ENCODE measurements at regions not wholly inside any gene's neighbourhood (a gene's known extent, or its start where the extent isn't known, plus 50 kb on each side); places are given as distances from the start of the nearest gene placed in this dataset.

DNA sequence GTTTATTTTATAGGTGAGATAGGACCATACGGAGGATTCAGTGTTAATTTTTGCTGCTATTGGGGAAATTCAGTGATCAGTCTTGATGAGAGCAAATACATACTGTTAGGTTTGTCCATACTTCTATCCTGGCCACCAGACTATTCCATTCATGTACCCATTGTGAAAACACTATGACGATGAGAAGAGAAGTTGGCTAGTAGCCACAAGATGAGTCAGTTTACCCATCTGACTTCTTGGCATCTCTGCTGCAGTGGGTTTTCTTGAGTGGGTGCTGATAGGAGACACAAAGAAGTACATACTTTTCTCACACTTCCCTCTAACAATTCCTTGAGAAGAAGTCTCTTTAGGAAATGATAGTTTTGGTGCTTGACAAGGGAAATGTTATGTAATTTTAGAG lies 133.1 kb downstream of the TFPI2 start:
- DNase-seq (ENCODE audit: low read depth, low spot score): no peak
- CTCF ChIA-PET: no interaction called here
- TF ChIP-seq CTCF (IDR thresholded peaks at IDR 0.05; ENCODE audit: insufficient read depth, low read length, missing control alignments): no peak
- POLR2A ChIA-PET: no interaction called here
- no peak overlapping the region for H3K4me3 ChIP-seq (ENCODE audit: low read depth, low read length)

- DNase-seq (ENCODE audit: low read depth, low spot score): no peak
- ChIA-PET CTCF (no interaction called here), POLR2A (no interaction called here)
- no peak overlapping the region for H3K4me3 ChIP-seq (ENCODE audit: low read depth, low read length)
- no peak for TF ChIP-seq CTCF (IDR thresholded peaks at IDR 0.05; ENCODE audit: insufficient read depth, low read length, missing control alignments)
These were observed 133.7 kb downstream of the TFPI2 start for GRCh38 chr7:93756890-93757289.

DNA sequence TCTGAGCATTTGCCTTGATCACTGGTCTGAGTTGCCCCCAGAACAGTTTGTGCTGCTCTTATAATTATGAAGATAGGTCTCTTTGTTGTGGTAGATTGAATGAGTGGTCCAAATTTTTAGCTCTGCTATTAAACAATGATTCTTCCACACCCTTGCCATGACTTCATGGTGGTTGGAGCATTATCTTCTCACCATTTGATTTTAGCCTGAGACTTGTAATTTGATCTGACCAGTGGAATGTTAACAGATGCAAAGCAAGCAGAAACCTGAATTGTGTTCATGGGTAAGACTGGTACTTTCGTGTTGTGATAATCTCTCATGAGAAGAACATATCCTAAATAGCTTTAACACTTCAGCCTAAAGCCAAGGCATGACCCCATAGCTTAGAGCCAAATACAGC lies 139.1 kb downstream of the TFPI2 start:
- ChIA-PET POLR2A (no interaction called here), CTCF (no interaction called here)
- no peak overlapping the region for H3K4me3 ChIP-seq (ENCODE audit: low read depth, low read length)
- no peak for TF ChIP-seq CTCF (IDR thresholded peaks at IDR 0.05; ENCODE audit: insufficient read depth, low read length, missing control alignments)
- DNase-seq (ENCODE audit: low read depth, low spot score): no peak

- CTCF ChIA-PET: no interaction called here
- POLR2A ChIA-PET: no interaction called here
- DNase-seq (ENCODE audit: low read depth, low spot score): no peak
- no peak overlapping the region for H3K4me3 ChIP-seq (ENCODE audit: low read depth, low read length)
- no peak for TF ChIP-seq CTCF (IDR thresholded peaks at IDR 0.05; ENCODE audit: insufficient read depth, low read length, missing control alignments)
These were observed 139.6 kb downstream of the TFPI2 start for GRCh38 chr7:93750986-93751385.

GRCh38 chr7:93747019-93747418 lies 143.5 kb downstream of the TFPI2 start:
- CTCF ChIA-PET: no interaction called here
- no peak for TF ChIP-seq CTCF (IDR thresholded peaks at IDR 0.05; ENCODE audit: insufficient read depth, low read length, missing control alignments)
- DNase-seq (ENCODE audit: low read depth, low spot score): no peak

DNA sequence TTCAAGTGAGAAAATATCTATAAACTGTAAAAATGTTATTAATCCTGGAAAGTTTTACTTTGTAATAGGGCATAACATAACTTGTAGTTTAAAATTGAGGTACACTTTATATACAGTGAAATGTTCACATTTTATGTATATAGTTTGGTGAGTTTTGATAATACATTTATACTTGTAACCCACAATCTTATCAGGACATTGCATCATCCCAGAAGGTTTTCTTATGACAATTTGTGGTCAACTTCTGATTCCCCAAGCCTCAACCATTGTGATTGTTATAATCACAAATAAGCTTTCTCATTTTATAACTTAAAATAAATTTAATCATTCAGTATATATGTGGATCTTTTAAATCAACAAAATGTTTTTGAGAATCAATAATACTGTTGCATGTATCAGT lies 151.1 kb downstream of the TFPI2 start:
- POLR2A ChIA-PET: no interaction called here
- H3K4me3 ChIP-seq (ENCODE audit: low read depth, low read length): no peak overlapping the region
- CTCF ChIA-PET: no interaction called here
- TF ChIP-seq CTCF (IDR thresholded peaks at IDR 0.05; ENCODE audit: insufficient read depth, low read length, missing control alignments): no peak
- DNase-seq (ENCODE audit: low read depth, low spot score): no peak

More at GRCh38 chr7:93747019-93747418, 143.5 kb downstream of the TFPI2 start:
- H3K4me3 ChIP-seq (ENCODE audit: low read depth, low read length): no peak overlapping the region
- POLR2A ChIA-PET: no interaction called here

All from AG04449 (cell line).